Mucosa of rectum (tissue), 2 donors: ENCODE measurements at regions not wholly inside any gene's neighbourhood (a gene's known extent, or its start where the extent isn't known, plus 50 kb on each side); places are given as distances from the start of the nearest gene placed in this dataset.

Experiments
- H3K27ac ChIP-seq, 2 donors: one replicate each; pipeline ENCODE4 v1.7.0; 2013; ENCODE audit warnings: inconsistent platforms in 2 of 2, low read depth in 2 of 2, low read length in 2 of 2
- H3K27me3 ChIP-seq, 2 donors: one replicate each; pipeline ENCODE4 v1.7.0; 2013; ENCODE audit warnings: low read length in 2 of 2; ENCODE audit not compliant: control insufficient read depth in 2 of 2, insufficient read depth in 2 of 2
- H3K36me3 ChIP-seq, 2 donors: one replicate each; pipeline ENCODE4 v1.7.0; 2013; ENCODE audit warnings: low read length in 2 of 2; ENCODE audit not compliant: control insufficient read depth in 2 of 2, insufficient read depth in 2 of 2
- H3K4me1 ChIP-seq, 2 donors: one replicate each; pipeline ENCODE4 v1.7.0; 2013; ENCODE audit warnings: low read length in 2 of 2, mild to moderate bottlenecking in 1 of 2; ENCODE audit not compliant: control insufficient read depth in 2 of 2, insufficient read depth in 2 of 2
- H3K4me3 ChIP-seq, 2 donors: one replicate each; pipeline ENCODE4 v1.7.0; 2013; ENCODE audit warnings: low read length in 2 of 2
- H3K9ac ChIP-seq, 2 donors: one replicate each; pipeline ENCODE4 v1.7.0; 2013; ENCODE audit warnings: low read length in 2 of 2, low read depth in 1 of 2, mild to moderate bottlenecking in 1 of 2
- H3K9me3 ChIP-seq, 2 donors: one replicate each; pipeline ENCODE4 v1.7.0; 2013; ENCODE audit warnings: low read length in 2 of 2; ENCODE audit not compliant: control insufficient read depth in 2 of 2
- donor health status: healthy.
- donor health status: Normal muscosa, but diverticular disease.

- Histone ChIP-seq H3K27me3 (no peaks in the 10 kb centered on the region), H3K9ac (no peak overlapping the region), H3K9me3 (no peaks in the 10 kb centered on the region), H3K4me1 (no peaks in the 10 kb centered on the region), H3K27ac (no peak overlapping the region), H3K36me3 (no peaks in the 10 kb centered on the region), H3K4me3 (no peak overlapping the region)
These were observed 772.8 kb upstream of the MAN1A1 start for GRCh38 chr6:120122401-120122800.

DNA sequence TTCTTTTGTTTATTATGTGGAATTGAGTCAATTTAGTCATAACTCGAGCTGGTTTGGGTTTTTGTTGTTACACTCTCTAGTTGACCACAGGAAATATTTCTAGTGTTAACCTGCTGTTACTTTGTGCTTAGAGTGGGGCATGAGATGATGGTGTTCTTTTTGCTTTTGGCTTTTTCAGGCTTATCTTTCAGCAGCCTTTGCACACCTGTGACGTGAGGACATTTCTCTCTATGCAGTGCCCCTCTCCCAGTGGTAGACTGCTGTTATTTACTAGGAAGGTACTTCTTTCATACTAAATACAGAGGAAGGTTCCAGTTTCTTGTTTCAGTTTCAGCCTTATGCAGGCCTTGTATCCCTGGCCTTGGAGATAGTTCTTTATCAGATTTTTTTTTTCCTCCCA is 766.8 kb upstream of the MAN1A1 start:
- no peak overlapping the region for H3K9ac ChIP-seq
- no peaks in the 10 kb centered on the region for H3K4me1 ChIP-seq
- H3K36me3 ChIP-seq, result no peaks in the 10 kb centered on the region
- no peak overlapping the region for H3K4me3 ChIP-seq
- H3K27me3 ChIP-seq, result no peaks in the 10 kb centered on the region
- H3K27ac ChIP-seq, result no peak overlapping the region
- no peaks in the 10 kb centered on the region for H3K9me3 ChIP-seq

- Histone ChIP-seq H3K27ac (no peak overlapping the region), H3K9ac (no peak overlapping the region), H3K36me3 (no peaks in the 10 kb centered on the region), H3K9me3 (no peaks in the 10 kb centered on the region), H3K4me1 (no peaks in the 10 kb centered on the region), H3K4me3 (no peak overlapping the region), H3K27me3 (no peaks in the 10 kb centered on the region)
These were observed 763.4 kb upstream of the MAN1A1 start for GRCh38 chr6:120112980-120113379.

- no peak overlapping the region for H3K4me3 ChIP-seq
- H3K9ac ChIP-seq, result no peak overlapping the region
- no peaks in the 10 kb centered on the region for H3K9me3 ChIP-seq
- H3K27me3 ChIP-seq, result no peaks in the 10 kb centered on the region
- H3K4me1 ChIP-seq, result no peaks in the 10 kb centered on the region
- no peaks in the 10 kb centered on the region for H3K36me3 ChIP-seq
- no peak overlapping the region for H3K27ac ChIP-seq
These were observed 761.4 kb upstream of the MAN1A1 start for GRCh38 chr6:120111001-120111400.

- Histone ChIP-seq H3K36me3 (no peaks in the 10 kb centered on the region), H3K27ac (no peak overlapping the region), H3K4me1 (no peaks in the 10 kb centered on the region), H3K9me3 (no peaks in the 10 kb centered on the region), H3K4me3 (no peak overlapping the region), H3K27me3 (no peaks in the 10 kb centered on the region), H3K9ac (no peak overlapping the region)
These were observed 758.7 kb upstream of the MAN1A1 start for GRCh38 chr6:120108061-120108795.

DNA sequence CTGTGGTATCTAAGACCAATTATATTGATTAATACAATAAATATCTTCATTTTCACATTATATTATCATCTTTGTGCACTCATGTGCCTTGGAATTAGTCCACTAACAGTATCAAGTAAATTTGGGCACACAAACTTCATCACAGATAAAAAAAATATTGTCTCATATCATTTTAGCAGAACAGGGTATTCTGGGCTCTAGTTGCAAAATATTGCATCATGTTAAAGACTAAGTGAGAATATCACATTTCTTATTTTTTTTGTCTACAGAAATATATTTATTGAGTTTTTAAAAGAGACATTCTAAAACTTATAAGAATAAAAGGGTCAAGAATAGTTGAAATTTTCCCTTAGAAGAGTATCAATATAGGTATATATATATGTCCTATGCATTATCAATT is 754.1 kb upstream of the MAN1A1 start:
- no peaks in the 10 kb centered on the region for H3K27me3 ChIP-seq
- no peak overlapping the region for H3K9ac ChIP-seq
- no peaks in the 10 kb centered on the region for H3K36me3 ChIP-seq
- no peak overlapping the region for H3K4me3 ChIP-seq
- no peaks in the 10 kb centered on the region for H3K4me1 ChIP-seq
- no peak overlapping the region for H3K27ac ChIP-seq
- H3K9me3 ChIP-seq, result no peaks in the 10 kb centered on the region

DNA sequence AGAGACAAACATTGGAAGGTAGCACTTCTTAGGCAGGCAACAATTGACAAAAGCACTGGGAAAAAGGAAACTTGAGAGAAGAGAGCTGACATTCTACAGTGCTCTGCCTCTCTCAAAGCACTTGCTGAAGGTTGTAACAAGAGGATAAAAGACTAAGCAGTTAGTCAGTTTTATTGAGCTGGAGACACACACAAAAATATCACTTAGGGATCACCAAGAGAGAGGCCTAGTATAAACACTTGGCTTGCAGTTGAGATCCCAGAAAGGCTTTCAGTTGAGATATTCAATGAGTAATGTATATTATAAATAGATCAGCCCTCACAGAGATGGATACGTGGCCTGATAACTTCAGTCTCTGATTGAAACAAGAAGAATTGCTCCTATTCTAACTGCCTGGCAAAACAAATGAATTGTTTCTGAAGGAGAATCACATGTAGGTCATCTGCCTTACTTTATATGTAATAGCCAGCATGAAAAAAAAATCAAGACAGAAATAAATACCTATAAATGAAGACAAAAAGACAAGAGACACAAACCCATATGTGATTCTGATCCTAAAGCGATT is 747.2 kb upstream of the MAN1A1 start:
- Histone ChIP-seq H3K9me3 (no peaks in the 10 kb centered on the region), H3K36me3 (no peaks in the 10 kb centered on the region), H3K4me3 (no peak overlapping the region), H3K4me1 (no peaks in the 10 kb centered on the region), H3K27me3 (no peaks in the 10 kb centered on the region), H3K27ac (no peak overlapping the region), H3K9ac (no peak overlapping the region)

DNA sequence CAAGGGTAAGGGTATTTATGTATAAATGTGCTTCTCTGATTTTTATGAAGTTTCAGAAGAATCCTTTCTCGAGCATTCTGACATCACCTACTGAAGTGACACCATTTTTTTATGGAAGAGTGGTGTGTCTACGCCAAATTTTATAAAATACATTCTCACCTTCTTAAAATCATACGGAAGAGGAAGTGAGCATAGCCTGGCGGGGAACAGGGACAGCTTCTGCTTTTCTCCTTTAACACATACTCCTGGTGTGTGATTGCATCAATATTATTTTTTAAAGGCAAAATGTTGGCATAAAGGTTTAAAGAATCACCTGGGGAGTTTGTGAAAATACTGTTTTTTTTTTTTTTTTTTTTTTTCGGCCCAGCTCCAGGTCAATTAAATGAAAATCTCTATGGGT is 733.6 kb upstream of the MAN1A1 start:
- H3K27me3 ChIP-seq, result no peaks in the 10 kb centered on the region
- no peaks in the 10 kb centered on the region for H3K9me3 ChIP-seq
- H3K9ac ChIP-seq, result no peak overlapping the region
- no peaks in the 10 kb centered on the region for H3K36me3 ChIP-seq
- H3K27ac ChIP-seq, result no peak overlapping the region
- no peaks in the 10 kb centered on the region for H3K4me1 ChIP-seq
- no peak overlapping the region for H3K4me3 ChIP-seq

DNA sequence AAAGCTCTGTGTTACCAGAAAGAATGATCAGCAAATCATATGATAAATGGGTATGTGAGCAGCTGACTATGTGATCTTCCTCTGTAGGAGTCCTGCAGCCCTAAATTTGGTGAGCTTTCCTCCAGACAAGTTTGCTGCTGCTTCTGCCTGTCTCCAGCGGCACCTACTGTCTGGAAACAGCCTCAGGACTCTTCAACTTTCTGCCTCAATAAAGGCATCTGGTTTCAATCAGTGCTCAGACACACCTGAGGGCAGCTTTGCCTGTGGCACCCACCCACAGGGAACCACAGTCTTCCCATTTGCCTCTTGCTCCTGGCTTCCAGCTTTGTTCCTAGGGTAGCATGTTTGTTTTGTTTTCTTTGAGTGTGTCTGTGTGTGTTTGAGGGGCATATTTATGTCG is 727.9 kb upstream of the MAN1A1 start:
- H3K27ac ChIP-seq, result no peak overlapping the region
- no peaks in the 10 kb centered on the region for H3K9me3 ChIP-seq
- H3K27me3 ChIP-seq, result no peaks in the 10 kb centered on the region
- no peak overlapping the region for H3K4me3 ChIP-seq
- no peak overlapping the region for H3K9ac ChIP-seq
- no peaks in the 10 kb centered on the region for H3K4me1 ChIP-seq
- H3K36me3 ChIP-seq, result no peaks in the 10 kb centered on the region

DNA sequence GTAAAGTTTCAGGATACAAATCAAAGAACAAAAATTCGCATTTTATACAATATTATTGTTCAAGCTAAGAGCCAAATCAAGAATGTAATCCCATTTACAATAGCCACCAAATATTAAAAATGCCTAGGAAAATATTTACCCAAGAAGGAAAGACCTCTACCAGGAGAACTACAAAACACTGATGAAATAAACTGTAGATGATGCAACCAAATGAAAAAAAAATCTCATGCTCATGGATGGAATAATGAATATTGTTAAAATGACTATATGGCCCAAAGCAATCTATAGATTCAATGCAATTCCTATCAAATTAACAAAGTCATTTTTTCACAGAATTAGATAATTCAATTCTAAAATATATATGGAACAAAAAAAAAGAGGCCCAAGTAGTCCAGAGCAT is 708.8 kb upstream of the MAN1A1 start:
- Histone ChIP-seq H3K9me3 (no peaks in the 10 kb centered on the region), H3K36me3 (no peaks in the 10 kb centered on the region), H3K9ac (no peak overlapping the region), H3K4me1 (no peaks in the 10 kb centered on the region), H3K27ac (no peak overlapping the region), H3K4me3 (no peak overlapping the region), H3K27me3 (no peaks in the 10 kb centered on the region)
